Left lung (tissue), 4 donors: ENCODE measurements at regions not wholly inside any gene's neighbourhood (a gene's known extent, or its start where the extent isn't known, plus 50 kb on each side); places are given as distances from the start of the nearest gene placed in this dataset.

ENCODE experiments used
- ATAC-seq: fragments of 200-7000 bp; cut with Tn5 transposase; one replicate; pipeline ENCODE4 v1.9.1; 2020; ENCODE audit warnings: moderate library complexity
- DNase-seq, 4 donors: peaks; one replicate each; pipeline ENCODE4 v3.0.0-alpha.2; 2013 to 2020
- H3K27ac ChIP-seq, 2 donors: fragments of 200-600 bp; sonication (generic) in 1 of 2; one replicate each; pipeline versions ENCODE4 v1.5.0 to v1.8.0; 2020 to 2021
- H3K27me3 ChIP-seq, 2 donors: fragments of 200-600 bp; sonication (generic) in 1 of 2; one replicate each; pipeline versions ENCODE4 v1.5.0 to v1.8.0; 2020 to 2021
- H3K36me3 ChIP-seq, 2 donors: fragments of 200-600 bp; sonication (generic) in 1 of 2; one replicate each; pipeline versions ENCODE4 v1.5.0 to v1.8.0; 2020 to 2021
- H3K4me1 ChIP-seq, 2 donors: fragments of 200-600 bp; one replicate each; pipeline ENCODE4 v1.8.0; 2021
- H3K4me3 ChIP-seq, 2 donors: fragments of 200-600 bp; sonication (generic) in 1 of 2; one replicate each; pipeline versions ENCODE4 v1.5.0 to v1.8.0; 2020 to 2021; ENCODE audit warnings: mild to moderate bottlenecking in 1 of 2
- H3K9me3 ChIP-seq, 2 donors: fragments of 200-600 bp; sonication (generic) in 1 of 2; one replicate each; pipeline versions ENCODE4 v1.5.0 to v1.8.0; 2020 to 2021
- CTCF ChIP-seq, 2 donors: fragments of 200-600 bp; sonication (generic) in 1 of 2; IDR thresholded peaks; one replicate each; pipeline versions ENCODE4 v1.5.0 to v1.8.0; 2021; ENCODE audit warnings: antibody characterized with exemption in 2 of 2
- intact Hi-C, 2 donors: fragments of 100-400 bp; cut with DNase I; formaldehyde crosslinking; loops; one replicate each; pipeline versions ENCODE4 v1.11.2 to v1.14.2; 2022
- donor health status: DM: no; HTN: yes; CAD: no.
- donor health status: DM: no; HTN: no; CAD: no.

GRCh38 chr18:37852464-37852863 lies 286.9 kb upstream of the CELF4 start:
- no peak for TF ChIP-seq CTCF (IDR thresholded peaks at IDR 0.05)
- H3K27me3 ChIP-seq = no peaks in the 10 kb centered on the region
- intact Hi-C loops = no loop called here

GRCh38 chr18:37847544-37847943 lies 281.9 kb upstream of the CELF4 start:
- DNase-seq (no peak), ATAC-seq (no peak)
- intact Hi-C loops = no loop called here
- Histone ChIP-seq H3K4me1 (no peaks in the 10 kb centered on the region), H3K27me3 (no peaks in the 10 kb centered on the region), H3K4me3 (no peak overlapping the region), H3K36me3 (no peaks in the 10 kb centered on the region), H3K9me3 (peaks cover 0 to 5% of the 10 kb centered on the region in 2 donors), H3K27ac (no peak overlapping the region)
- no peak for TF ChIP-seq CTCF (IDR thresholded peaks at IDR 0.05)

More at GRCh38 chr18:37852464-37852863, 286.9 kb upstream of the CELF4 start:
- no peak for DNase-seq
- no peaks in the 10 kb centered on the region for H3K4me1 ChIP-seq
- no peak overlapping the region for H3K4me3 ChIP-seq
- H3K9me3 ChIP-seq = peaks cover 0 to 11% of the 10 kb centered on the region in 2 donors
- H3K27ac ChIP-seq = no peak overlapping the region
- no peaks in the 10 kb centered on the region for H3K36me3 ChIP-seq
- ATAC-seq = no peak

GRCh38 chr18:37846996-37847395 lies 281.4 kb upstream of the CELF4 start:
- DNase-seq (no peak), ATAC-seq (no peak)
- intact Hi-C loops = no loop called here
- no peaks in the 10 kb centered on the region for H3K27me3 ChIP-seq
- H3K4me1 ChIP-seq = no peaks in the 10 kb centered on the region
- H3K36me3 ChIP-seq = no peaks in the 10 kb centered on the region
- H3K4me3 ChIP-seq = no peak overlapping the region
- no peak overlapping the region for H3K27ac ChIP-seq
- no peak for TF ChIP-seq CTCF (IDR thresholded peaks at IDR 0.05)
- peaks cover 0 to 5% of the 10 kb centered on the region in 2 donors for H3K9me3 ChIP-seq

- H3K27ac ChIP-seq = no peak overlapping the region
- H3K27me3 ChIP-seq = no peaks in the 10 kb centered on the region
- intact Hi-C loops = no loop called here
- H3K9me3 ChIP-seq = peaks cover 0 to 5% of the 10 kb centered on the region in 2 donors
- H3K4me1 ChIP-seq = no peaks in the 10 kb centered on the region
- no peak for TF ChIP-seq CTCF (IDR thresholded peaks at IDR 0.05)
- no peaks in the 10 kb centered on the region for H3K36me3 ChIP-seq
- DNase-seq (no peak), ATAC-seq (no peak)
- no peak overlapping the region for H3K4me3 ChIP-seq
These were observed 279.9 kb upstream of the CELF4 start for GRCh38 chr18:37845498-37845897.

- no peak overlapping the region for H3K4me3 ChIP-seq
- H3K36me3 ChIP-seq = no peaks in the 10 kb centered on the region
- no peak overlapping the region for H3K27ac ChIP-seq
- TF ChIP-seq CTCF (IDR thresholded peaks at IDR 0.05) = no peak
- intact Hi-C loops = no loop called here
- no peaks in the 10 kb centered on the region for H3K4me1 ChIP-seq
- no peaks in the 10 kb centered on the region for H3K27me3 ChIP-seq
- ATAC-seq = no peak
- H3K9me3 ChIP-seq = peaks cover 0 to 5% of the 10 kb centered on the region in 2 donors
- peak in 1 of 4 donors; percentile 13 for DNase-seq
These were observed 278.8 kb upstream of the CELF4 start for GRCh38 chr18:37844209-37844970.
